ENCODE measurements at regions not wholly inside any gene's neighbourhood (a gene's known extent, or its start where the extent isn't known, plus 50 kb on each side); places are given as distances from the start of the nearest gene placed in this dataset.

- TF ChIP-seq POLR2AphosphoS5 (IDR thresholded peaks at IDR 0.05; ENCODE audit: low read depth, low read length) (no peak), TAF1 (IDR thresholded peaks at IDR 0.05; ENCODE audit: borderline replicate concordance, insufficient read depth, low read length) (no peak)
Observed at GRCh38 chr18:24843123-24843522, 382.7 kb downstream of the HRH4 start.
